Sigmoid colon (tissue), 6 donors: ENCODE measurements at regions not wholly inside any gene's neighbourhood (a gene's known extent, or its start where the extent isn't known, plus 50 kb on each side); places are given as distances from the start of the nearest gene placed in this dataset.

ENCODE experiments used
- DNase-seq: peaks from one replicate; pipeline ENCODE4 v3.0.0-alpha.2; 2019
- H3K27ac ChIP-seq, 4 donors: fragments of 200-600 bp; sonication (generic); one replicate each; pipeline ENCODE4 v1.5.1; 2016 to 2019; ENCODE audit warnings: mild to moderate bottlenecking in 1 of 4
- H3K27me3 ChIP-seq, 3 donors: fragments of 200-600 bp; sonication (generic); one replicate each; pipeline ENCODE4 v1.5.1; 2019; ENCODE audit warnings: mild to moderate bottlenecking in 1 of 3
- H3K36me3 ChIP-seq, 4 donors: fragments of 200-600 bp; sonication (generic); one replicate each; pipeline ENCODE4 v1.5.1; 2016 to 2019
- H3K4me1 ChIP-seq, 4 donors: fragments of 200-600 bp; sonication (generic); one replicate each; pipeline ENCODE4 v1.5.1; 2017 to 2019
- H3K4me3 ChIP-seq, 4 donors: fragments of 200-600 bp; sonication (generic); one replicate each; pipeline ENCODE4 v1.5.1; 2017 to 2019; ENCODE audit warnings: mild to moderate bottlenecking in 2 of 4, moderate library complexity in 1 of 4
- H3K9me3 ChIP-seq, 4 donors: fragments of 200-600 bp in 3 of 4; sonication (generic) in 3 of 4; one replicate each; pipeline versions ENCODE4 v1.5.1 to v1.6.1; 2013 to 2019
- EP300 ChIP-seq, 4 donors: sonication (generic); formaldehyde crosslinking; IDR thresholded peaks; one replicate each; pipeline ENCODE4 v1.6.1; 2017; ENCODE audit warnings: antibody characterized with exemption in 4 of 4
- POLR2A ChIP-seq, 2 donors: fragments of 450-650 bp; IDR thresholded peaks; one replicate each; pipeline ENCODE4 v1.6.1; 2016; ENCODE audit warnings: antibody characterized with exemption in 2 of 2, mild to moderate bottlenecking in 2 of 2, moderate library complexity in 2 of 2
- POLR2AphosphoS5 ChIP-seq, 4 donors: sonication (generic); formaldehyde crosslinking; IDR thresholded peaks; one replicate each; pipeline ENCODE4 v1.6.1; 2017; ENCODE audit warnings: antibody characterized with exemption in 4 of 4
- WGBS, 2 donors: extraction: QIAGEN DNeasy Blood & Tissue Kit; methylation state at CpG; one replicate each; pipeline ENCODE4 v1.1.7; 2013; 5-methylcytosine and 5-hydroxymethylcytosine counted together
- intact Hi-C: fragments of 100-400 bp; cut with DNase I; formaldehyde crosslinking; loops from one replicate; pipeline ENCODE4 v1.15.1; 2023
- TF ChIP-seq, protein P1 (sequence below), 4 experiments: fragments of 450-650 bp in 3 of 4; fragments of 200-600 bp in 1 of 4; IDR thresholded peaks; one replicate each; pipeline ENCODE4 v1.5.1; 2016 to 2019; ENCODE audit warnings: antibody characterized with exemption in 4 of 4, mild to moderate bottlenecking in 3 of 4, moderate library complexity in 2 of 4
- donor health status: healthy with polysubstance abuse.
- donor health status: healthy.

DNA sequence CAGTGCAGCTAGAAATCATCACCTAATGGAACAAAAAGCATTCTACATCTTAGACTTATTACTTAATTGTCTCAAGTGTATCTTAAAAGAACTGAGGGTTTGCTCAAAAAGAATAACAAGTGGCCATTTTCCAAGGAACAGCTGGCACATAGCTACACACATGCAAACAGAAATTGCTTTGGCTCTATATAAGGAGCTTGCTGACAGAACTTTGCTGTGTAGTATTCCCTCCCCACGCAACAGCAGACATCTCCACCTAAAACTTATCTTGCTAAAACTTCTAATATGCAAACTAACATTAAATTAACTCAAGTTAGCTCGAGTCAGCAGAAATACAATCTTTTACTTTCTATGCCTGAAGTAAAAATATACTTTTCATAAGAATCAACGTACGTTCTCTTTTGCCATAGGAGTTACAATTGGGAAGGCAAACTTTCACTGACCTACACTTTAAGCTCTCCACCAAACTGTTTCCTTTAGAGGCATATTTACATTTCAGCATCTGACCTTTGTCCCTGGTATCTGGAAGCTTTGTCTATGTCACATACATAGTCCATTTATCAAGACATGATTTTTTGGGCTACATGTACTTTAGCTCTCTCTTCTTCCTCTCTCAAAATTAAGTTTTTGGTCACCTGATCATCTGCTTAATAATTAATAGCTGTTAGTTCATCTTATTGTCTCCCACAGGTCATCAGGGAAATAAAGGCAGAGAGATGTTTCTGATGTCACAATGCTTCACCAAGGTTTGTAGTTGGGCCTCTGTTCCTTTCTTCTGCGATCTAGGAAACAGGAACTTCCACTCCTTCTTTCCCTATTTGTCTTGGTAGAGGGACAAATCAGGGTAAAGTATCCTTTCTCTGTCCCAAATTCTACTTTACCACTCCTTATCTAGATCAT, 163.4 kb upstream of the AGTR1 start:
- 67 to 84% methylated on average over 5 of the region's 5 CpGs for WGBS, 2 donors
- Histone ChIP-seq H3K9me3 (no peaks in the 10 kb centered on the region), H3K36me3 (no peaks in the 10 kb centered on the region), H3K27ac (no peak overlapping the region), H3K4me3 (no peak overlapping the region), H3K4me1 (peaks cover 0 to 4% (median under 1%) of the 10 kb centered on the region in 4 donors), H3K27me3 (no peaks in the 10 kb centered on the region)
- TF ChIP-seq EP300 (IDR thresholded peaks at IDR 0.05) (no peak), POLR2AphosphoS5 (IDR thresholded peaks at IDR 0.05) (no peak), POLR2A (IDR thresholded peaks at IDR 0.05) (no peak)
- TF ChIP-seq, protein P1, sequence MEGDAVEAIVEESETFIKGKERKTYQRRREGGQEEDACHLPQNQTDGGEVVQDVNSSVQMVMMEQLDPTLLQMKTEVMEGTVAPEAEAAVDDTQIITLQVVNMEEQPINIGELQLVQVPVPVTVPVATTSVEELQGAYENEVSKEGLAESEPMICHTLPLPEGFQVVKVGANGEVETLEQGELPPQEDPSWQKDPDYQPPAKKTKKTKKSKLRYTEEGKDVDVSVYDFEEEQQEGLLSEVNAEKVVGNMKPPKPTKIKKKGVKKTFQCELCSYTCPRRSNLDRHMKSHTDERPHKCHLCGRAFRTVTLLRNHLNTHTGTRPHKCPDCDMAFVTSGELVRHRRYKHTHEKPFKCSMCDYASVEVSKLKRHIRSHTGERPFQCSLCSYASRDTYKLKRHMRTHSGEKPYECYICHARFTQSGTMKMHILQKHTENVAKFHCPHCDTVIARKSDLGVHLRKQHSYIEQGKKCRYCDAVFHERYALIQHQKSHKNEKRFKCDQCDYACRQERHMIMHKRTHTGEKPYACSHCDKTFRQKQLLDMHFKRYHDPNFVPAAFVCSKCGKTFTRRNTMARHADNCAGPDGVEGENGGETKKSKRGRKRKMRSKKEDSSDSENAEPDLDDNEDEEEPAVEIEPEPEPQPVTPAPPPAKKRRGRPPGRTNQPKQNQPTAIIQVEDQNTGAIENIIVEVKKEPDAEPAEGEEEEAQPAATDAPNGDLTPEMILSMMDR (IDR thresholded peaks at IDR 0.05) = no peak
- no peak for DNase-seq
- intact Hi-C loops = no loop called here

DNA sequence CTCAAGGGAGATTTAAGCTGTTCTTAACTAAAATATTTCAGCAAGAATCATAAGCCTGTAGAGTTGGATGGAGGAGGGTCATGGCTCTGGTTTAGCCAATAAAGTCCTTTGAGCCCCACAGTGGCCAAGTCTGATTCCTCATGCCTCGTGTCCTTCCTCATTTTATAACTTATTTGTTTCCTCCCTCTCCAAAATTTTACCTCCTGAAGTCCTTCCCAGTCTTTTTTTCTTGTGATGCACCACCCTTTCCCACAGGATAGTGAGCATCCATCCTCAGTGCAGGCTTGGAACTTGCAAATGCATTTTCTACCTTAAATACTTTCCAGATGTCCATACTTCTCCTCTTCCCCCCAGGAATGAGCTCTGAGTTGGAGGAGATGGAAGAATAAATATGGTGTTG, 162.7 kb upstream of the AGTR1 start:
- TF ChIP-seq EP300 (IDR thresholded peaks at IDR 0.05) (no peak), POLR2AphosphoS5 (IDR thresholded peaks at IDR 0.05) (no peak), POLR2A (IDR thresholded peaks at IDR 0.05) (no peak)
- TF ChIP-seq, protein P1 (IDR thresholded peaks at IDR 0.05) = no peak
- H3K4me1 ChIP-seq = peaks cover 0 to 4% (median 0%) of the 10 kb centered on the region in 4 donors
- intact Hi-C loops = no loop called here
- H3K27ac ChIP-seq = no peak overlapping the region
- WGBS, 2 donors = 73 to 76% methylated on average over 1 of the region's 1 CpG
- H3K27me3 ChIP-seq = no peaks in the 10 kb centered on the region
- no peak overlapping the region for H3K4me3 ChIP-seq
- DNase-seq = no peak
- no peaks in the 10 kb centered on the region for H3K9me3 ChIP-seq
- H3K36me3 ChIP-seq = no peaks in the 10 kb centered on the region

DNA sequence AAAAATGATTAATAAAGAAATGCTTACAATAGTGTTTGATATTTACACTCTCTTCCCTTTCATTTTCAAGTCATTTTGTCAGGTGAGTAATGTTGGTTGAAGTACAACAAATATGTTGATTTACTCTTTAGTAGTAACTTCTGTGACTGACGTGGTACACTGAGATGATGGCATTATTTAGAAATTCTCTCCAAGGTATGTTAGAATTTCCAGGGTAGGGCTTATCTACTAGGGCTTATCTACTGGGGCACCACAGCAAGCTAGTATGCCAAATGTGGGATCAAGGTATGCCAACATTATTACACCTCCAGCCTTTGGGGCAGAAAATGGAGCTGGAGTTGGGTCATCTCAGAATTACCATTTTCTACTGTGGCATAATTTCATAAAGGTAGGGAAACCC, 157.4 kb upstream of the AGTR1 start:
- intact Hi-C loops = no loop called here
- Histone ChIP-seq H3K27me3 (no peaks in the 10 kb centered on the region), H3K36me3 (no peaks in the 10 kb centered on the region), H3K4me1 (no peaks in the 10 kb centered on the region), H3K4me3 (no peak overlapping the region), H3K27ac (no peak overlapping the region), H3K9me3 (no peaks in the 10 kb centered on the region)
- DNase-seq = no peak
- WGBS, 2 donors = 72 to 81% methylated on average over 1 of the region's 1 CpG
- TF ChIP-seq EP300 (IDR thresholded peaks at IDR 0.05) = no peak
- TF ChIP-seq, protein P1 (IDR thresholded peaks at IDR 0.05) = no peak
- no peak for TF ChIP-seq POLR2A (IDR thresholded peaks at IDR 0.05)
- no peak for TF ChIP-seq POLR2AphosphoS5 (IDR thresholded peaks at IDR 0.05)

DNA sequence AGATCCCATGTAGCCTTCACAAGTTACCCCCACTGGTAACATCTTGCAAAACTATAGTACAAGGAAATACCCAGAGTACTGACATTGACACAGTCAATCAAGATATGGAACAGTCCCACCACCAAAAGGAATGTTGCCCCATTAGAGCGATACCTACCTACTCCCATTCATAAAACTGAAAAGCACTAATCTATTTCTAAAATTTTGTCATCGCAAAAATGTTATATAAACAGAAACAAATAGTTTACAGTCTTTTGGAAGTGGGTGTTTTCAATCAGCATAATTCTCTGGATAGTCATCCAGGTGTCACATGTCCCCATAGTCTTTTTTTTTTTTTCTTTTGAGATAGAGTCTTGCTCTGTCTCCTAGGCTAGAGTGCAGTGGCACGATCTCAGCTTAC, 156.9 kb upstream of the AGTR1 start:
- intact Hi-C loops = no loop called here
- 93 to 94% methylated on average over 3 of the region's 3 CpGs for WGBS, 2 donors
- TF ChIP-seq POLR2AphosphoS5 (IDR thresholded peaks at IDR 0.05) = no peak
- TF ChIP-seq, protein P1 (IDR thresholded peaks at IDR 0.05) = no peak
- TF ChIP-seq EP300 (IDR thresholded peaks at IDR 0.05) = no peak
- no peak for TF ChIP-seq POLR2A (IDR thresholded peaks at IDR 0.05)
- Histone ChIP-seq H3K9me3 (no peaks in the 10 kb centered on the region), H3K27me3 (no peaks in the 10 kb centered on the region), H3K4me1 (no peaks in the 10 kb centered on the region), H3K4me3 (no peak overlapping the region), H3K27ac (no peak overlapping the region), H3K36me3 (no peaks in the 10 kb centered on the region)
- no peak for DNase-seq
